OCI-LY7 (cell line): ENCODE measurements at regions not wholly inside any gene's neighbourhood (a gene's known extent, or its start where the extent isn't known, plus 50 kb on each side); places are given as distances from the start of the nearest gene placed in this dataset.

ENCODE experiments used
- CTCF ChIP-seq: fragments of 200-600 bp; sonication (generic); conservative IDR thresholded peaks from 2 replicates; pipeline ENCODE4 v1.5.1; 2014; ENCODE audit warnings: mild to moderate bottlenecking, antibody characterized with exemption, low read length, moderate library complexity, mixed read lengths
- EZH2phosphoT487 ChIP-seq: fragments of 200-600 bp; sonication (generic); IDR thresholded peaks from 2 replicates; pipeline ENCODE4 v1.6.1; 2018; ENCODE audit warnings: low read depth, borderline replicate concordance, mild to moderate bottlenecking, mixed run types, antibody characterized with exemption, low read length, moderate library complexity, mixed read lengths

- TF ChIP-seq EZH2phosphoT487 (no peak), CTCF (no peak)
Measured at GRCh38 chr15:88987591-88987933, 74.4 kb upstream of the MFGE8 start.
